ENCODE measurements at regions not wholly inside any gene's neighbourhood (a gene's known extent, or its start where the extent isn't known, plus 50 kb on each side); places are given as distances from the start of the nearest gene placed in this dataset.
"Not testable (repeated sequence)": the region's sequence is repeated elsewhere in the genome, so short reads cannot be mapped to it uniquely, and the experiment has no call there.

DNA sequence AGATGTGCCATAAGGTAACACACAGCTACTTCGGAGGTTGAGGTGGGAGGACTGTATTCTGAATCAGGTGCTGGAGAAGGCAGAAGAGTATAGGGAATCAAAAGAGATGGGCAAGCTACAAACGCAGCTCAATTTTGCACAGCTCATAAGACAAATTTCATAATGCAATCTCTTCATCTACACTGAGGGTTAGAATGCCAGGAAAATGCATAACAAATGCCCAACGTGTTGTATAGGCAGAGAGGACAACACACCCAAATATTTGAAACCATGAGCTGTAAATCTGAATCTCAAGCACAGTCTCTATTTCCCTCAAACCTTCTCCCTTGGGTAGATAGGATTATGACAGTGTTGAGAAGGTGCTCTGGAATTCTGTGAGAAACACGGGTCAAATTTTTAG lies 263.1 kb upstream of the FOXN3 start:
- no peaks in the 10 kb centered on the region for H3K27me3 Mint-ChIP-seq
- H3K4me3 Mint-ChIP-seq, result no peak overlapping the region
- H3K4me1 Mint-ChIP-seq, result peaks cover 56% of the 10 kb centered on the region
- H3K27ac Mint-ChIP-seq, result no peak overlapping the region
- H3K9me3 Mint-ChIP-seq, result peaks cover 12 to 22% of the 10 kb centered on the region in 2 donors
- ATAC-seq, result no peak
- no peak for DNase-seq

DNA sequence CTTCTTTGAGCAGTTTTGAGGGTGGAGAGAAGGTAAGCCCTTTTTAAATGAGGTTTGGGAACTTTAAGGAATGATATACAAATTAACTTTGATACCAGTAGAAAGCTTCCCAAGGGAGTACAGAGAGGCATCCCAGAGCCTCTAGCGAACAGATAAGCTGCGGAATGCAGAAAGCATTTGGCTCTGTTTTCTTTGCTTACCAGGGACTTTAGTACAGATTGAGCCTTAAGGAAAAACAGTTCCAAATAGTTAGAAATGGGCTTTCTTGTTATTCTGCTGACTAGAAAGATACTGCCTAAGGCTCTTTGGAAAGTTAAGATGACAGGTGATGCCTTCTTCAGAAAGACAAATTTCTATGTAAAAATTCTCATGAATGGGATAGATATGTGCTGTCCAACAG lies 261.7 kb upstream of the FOXN3 start:
- DNase-seq, result no peak
- H3K27ac Mint-ChIP-seq, result no peak overlapping the region
- ATAC-seq, result no peak
- no peak overlapping the region for H3K4me3 Mint-ChIP-seq
- no peaks in the 10 kb centered on the region for H3K27me3 Mint-ChIP-seq
- H3K9me3 Mint-ChIP-seq, result peaks cover 6 to 13% of the 10 kb centered on the region in 2 donors
- H3K4me1 Mint-ChIP-seq, result peaks cover 64% of the 10 kb centered on the region

DNA sequence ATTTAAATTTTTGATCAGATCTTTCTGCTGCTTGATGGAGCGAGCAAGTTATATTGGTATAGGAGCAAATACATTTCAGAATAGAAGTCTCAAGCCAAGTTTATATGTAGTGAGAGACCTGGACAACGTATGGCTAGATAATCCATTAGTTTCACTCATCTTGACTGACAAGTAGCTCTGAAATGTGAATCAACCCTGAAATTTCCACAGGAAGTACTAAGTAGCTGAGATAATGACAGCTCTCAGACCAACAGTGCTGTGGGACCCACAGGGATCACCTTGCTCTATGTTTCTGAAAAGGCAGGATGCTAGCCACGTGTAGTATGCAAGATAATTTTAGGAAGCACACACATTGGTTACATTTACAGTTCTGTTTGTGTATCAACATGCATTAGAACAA lies 258.6 kb upstream of the FOXN3 start:
- no peak for DNase-seq
- H3K27ac Mint-ChIP-seq, result no peak overlapping the region

DNA sequence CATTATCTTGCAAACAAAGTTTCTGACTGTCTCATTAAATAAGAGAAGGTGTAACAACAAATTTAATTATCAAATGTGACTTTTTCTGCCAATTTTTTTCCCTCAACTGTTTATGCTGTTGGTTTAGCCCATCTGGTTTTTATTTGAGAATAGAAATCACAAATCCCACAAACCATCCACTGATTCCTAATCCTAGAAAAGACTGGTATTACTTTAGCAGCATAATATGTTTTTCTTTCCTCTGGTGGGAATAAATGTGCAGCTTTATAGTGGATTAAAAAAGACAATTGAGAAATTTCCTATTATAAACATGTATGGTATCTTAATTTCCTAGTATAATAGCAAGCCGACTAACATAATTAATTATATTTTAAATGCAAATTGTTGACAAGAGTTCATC lies 257.9 kb upstream of the FOXN3 start:
- H3K27ac Mint-ChIP-seq, result no peak overlapping the region
- no peak for ATAC-seq
- no peaks in the 10 kb centered on the region for H3K27me3 Mint-ChIP-seq
- peaks cover 51% of the 10 kb centered on the region for H3K4me1 Mint-ChIP-seq
- no peaks in the 10 kb centered on the region for H3K9me3 Mint-ChIP-seq
- H3K4me3 Mint-ChIP-seq, result no peak overlapping the region
- no peak for DNase-seq

More for the DNA sequence above, 258.6 kb upstream of the FOXN3 start:
- Mint-ChIP-seq H3K4me1 (peaks cover 56% of the 10 kb centered on the region), H3K4me3 (no peak overlapping the region), H3K27me3 (no peaks in the 10 kb centered on the region), H3K9me3 (no peaks in the 10 kb centered on the region)
- ATAC-seq, result no peak

DNA sequence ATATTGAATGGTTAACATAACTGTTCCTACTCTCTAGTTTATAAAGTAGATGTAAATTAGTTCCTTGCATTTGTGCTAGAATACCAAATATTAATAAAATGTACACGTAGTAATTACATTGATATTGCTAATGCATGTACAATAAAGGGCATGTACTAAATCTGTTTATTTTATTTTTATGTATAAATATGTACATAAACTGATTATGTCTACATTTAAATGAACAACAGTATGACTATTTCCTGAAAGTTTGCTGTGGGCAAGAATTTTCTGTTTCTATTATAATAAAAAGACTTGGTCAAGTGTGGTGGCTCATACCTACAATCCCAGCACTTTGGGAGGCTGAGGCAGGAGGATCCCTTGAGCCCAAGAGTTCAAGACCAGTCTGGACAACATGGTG lies 257.2 kb upstream of the FOXN3 start:
- Mint-ChIP-seq H3K27me3 (no peaks in the 10 kb centered on the region), H3K27ac (no peak overlapping the region), H3K4me1 (peaks cover 51% of the 10 kb centered on the region), H3K4me3 (no peak overlapping the region), H3K9me3 (peaks cover 0 to 4% of the 10 kb centered on the region in 2 donors)
- DNase-seq (no peak), ATAC-seq (no peak)

DNA sequence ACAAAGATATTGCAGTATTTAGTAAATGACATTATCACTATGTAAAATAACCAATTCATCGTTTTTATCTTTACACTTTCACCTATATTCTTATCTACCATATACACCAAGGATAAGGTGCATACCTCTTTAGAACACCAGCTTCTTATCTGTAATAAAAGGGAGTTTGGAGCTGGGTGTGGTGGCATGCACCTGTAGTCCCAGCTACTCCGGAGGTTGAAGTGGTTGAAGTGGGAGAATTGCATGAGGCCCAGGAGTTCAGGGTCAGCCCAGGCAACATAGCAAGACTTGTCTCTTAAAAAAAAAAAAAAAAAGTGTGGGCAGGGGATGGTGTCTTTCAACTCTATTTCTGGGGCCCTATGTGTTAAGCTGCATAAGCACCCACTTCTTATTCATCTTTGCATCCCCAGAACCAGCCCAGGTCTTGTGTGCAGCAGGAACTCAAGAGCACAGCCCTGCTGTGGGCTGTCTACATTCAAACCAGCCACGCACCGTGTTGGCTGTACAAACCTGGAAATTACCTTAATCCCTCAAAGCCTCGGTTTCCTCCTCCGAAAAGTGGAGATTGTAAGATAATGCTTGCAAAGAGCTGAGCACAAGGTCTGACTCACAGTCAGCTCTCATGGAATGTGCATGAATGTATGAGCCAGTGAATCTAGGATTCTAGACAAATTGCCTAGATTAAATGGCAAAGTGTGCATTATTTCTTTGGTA lies 256.6 kb upstream of the FOXN3 start:
- Mint-ChIP-seq H3K27me3 (no peaks in the 10 kb centered on the region), H3K27ac (no peak overlapping the region), H3K4me3 (no peak overlapping the region), H3K4me1 (peaks cover 55% of the 10 kb centered on the region), H3K9me3 (peaks cover 0 to 4% of the 10 kb centered on the region in 2 donors)
- no peak for DNase-seq
- peak; percentile 24 for ATAC-seq

DNA sequence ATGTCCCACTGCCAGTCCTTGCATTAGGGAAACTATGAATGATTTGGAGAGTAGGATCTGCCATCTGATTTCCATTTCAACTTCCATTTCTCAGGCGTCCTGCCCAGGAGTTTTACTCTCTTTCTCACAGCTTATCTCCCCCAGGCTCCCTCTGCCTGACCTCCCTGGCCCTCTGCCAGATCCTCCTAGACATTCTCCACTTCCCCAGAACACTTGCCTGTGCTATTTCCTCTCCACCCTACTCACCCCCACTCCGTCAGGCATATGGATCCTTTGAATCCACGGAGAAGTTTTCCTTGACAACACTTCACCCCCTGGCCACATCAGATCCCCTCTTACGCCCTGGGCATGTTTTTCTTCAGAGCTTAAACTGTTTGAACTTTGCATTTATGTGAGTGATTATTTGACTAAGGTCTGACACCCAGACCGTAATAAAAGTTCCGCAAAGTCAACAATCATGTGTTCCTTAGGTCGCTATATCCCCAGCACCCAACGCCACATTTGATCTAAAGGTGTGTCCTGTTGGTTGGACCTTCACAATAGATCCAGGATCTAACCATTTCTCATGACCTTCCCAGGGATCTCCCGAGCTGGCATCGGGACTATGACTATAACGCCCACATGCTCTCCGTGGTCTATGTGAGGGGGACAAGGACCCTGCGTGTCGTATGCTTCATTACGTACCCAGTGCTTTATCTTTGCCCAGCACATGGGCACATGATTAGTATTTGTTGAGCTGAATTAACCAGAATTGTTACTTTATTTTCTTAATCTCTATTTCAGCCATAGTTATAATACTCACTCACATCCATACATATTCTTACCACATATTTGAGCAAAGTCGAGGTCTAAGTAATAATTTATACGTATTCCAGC lies 255.8 kb upstream of the FOXN3 start:
- Mint-ChIP-seq H3K4me3 (no peak overlapping the region), H3K9me3 (peaks cover 0 to 4% of the 10 kb centered on the region in 2 donors), H3K27me3 (no peaks in the 10 kb centered on the region), H3K4me1 (peaks cover 59% of the 10 kb centered on the region), H3K27ac (peak overlapping the region; percentile 6 to 46)
- DNase-seq (no peak), ATAC-seq (no peak)

DNA sequence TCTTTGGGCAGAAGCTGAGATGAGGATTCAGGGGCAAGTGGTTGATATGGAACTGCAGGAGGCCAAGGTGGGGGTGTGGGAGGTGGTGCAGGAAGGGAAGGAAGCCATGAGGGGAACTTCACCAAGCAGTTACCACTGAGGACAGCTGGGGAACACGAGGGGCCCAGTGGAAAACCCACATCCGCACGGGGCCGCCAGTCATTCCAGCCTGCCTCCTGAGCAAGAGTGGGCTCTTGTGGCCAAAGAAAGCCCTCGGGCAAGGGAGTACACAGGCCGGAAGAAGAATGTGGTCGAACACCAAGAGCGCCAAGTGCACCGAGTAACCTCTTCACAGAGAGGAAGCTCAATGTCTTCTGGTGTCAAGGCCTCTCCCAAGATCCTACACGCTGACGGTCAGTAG lies 252.2 kb upstream of the FOXN3 start:
- Mint-ChIP-seq H3K4me3 (peak overlapping the region; percentile 45 to 56), H3K27ac (peak overlapping the region; percentile 88 to 92), H3K27me3 (no peaks in the 10 kb centered on the region), H3K9me3 (peaks cover 7 to 19% of the 10 kb centered on the region in 2 donors), H3K4me1 (peaks cover 43% of the 10 kb centered on the region)
- ATAC-seq, result peak; percentile 96
- DNase-seq, result peak; percentile 41 to 72

DNA sequence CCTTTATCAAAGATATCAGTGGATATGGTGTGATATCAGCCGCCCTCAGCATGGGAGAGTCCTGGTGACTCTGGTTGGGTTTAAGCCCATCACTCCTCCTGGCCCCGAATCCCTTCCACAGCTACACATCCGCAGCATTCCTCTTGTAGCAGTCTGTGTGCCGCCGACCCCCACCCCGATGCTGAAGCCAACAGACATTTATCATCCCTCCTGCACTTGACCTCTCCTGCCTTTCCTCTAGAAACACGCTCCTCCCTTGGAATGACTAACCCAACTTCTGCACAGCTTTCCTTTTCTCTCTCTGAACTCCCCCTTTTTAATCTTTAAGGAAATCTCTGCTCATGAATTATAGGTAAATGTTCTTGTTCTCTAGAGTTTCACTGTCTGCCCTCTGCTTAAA lies 250.9 kb upstream of the FOXN3 start:
- H3K4me1 Mint-ChIP-seq, result peaks cover 32% of the 10 kb centered on the region
- no peaks in the 10 kb centered on the region for H3K27me3 Mint-ChIP-seq
- H3K27ac Mint-ChIP-seq, result no peak overlapping the region
- H3K4me3 Mint-ChIP-seq, result no peak overlapping the region
- ATAC-seq (no peak), DNase-seq (no peak)
- peaks cover 11 to 20% of the 10 kb centered on the region in 2 donors for H3K9me3 Mint-ChIP-seq

DNA sequence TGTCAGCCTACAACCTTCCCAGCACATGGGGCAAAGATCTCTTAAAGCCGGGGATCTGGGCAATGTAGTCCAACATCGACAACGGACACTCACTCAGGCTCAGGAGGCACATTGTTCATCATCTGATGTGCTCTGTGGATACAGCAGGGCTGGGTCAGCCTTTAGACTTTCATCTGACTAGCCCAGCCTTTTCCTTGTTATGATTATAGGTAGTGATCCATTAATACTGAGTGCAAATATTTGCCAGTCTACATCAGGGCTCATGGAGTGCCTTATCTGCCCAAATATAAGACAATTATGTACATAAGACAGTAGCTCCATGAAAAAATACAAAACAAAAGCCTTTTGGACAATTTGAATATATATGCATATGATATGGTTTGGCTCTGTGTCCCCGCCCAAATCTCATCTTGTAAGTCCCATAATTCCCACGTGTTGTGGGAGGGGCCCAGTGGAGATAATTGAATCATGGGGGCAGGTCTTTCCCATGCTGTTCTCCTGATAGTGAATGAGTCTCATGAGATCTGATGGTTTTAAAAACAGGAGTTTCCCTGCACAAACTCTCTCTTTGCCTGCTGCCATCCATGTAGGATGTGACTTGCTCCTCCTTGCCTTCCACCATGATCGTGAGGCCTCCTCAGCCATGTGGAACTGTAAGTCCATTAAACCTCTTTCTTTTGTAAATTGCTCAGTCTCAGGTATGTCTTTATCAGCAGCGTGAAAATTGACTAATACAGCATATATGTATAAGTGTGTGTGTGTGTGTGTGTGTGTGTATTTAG lies 248.5 kb upstream of the FOXN3 start:
- H3K27me3 Mint-ChIP-seq, H3K4me3 Mint-ChIP-seq, ATAC-seq, DNase-seq: not testable (repeated sequence)
- Mint-ChIP-seq H3K4me1 (peaks cover 23% of the 10 kb centered on the region), H3K9me3 (peaks cover 18 to 26% of the 10 kb centered on the region in 2 donors), H3K27ac (peak overlapping the region in 1 of 2 donors; percentile 24)

DNA sequence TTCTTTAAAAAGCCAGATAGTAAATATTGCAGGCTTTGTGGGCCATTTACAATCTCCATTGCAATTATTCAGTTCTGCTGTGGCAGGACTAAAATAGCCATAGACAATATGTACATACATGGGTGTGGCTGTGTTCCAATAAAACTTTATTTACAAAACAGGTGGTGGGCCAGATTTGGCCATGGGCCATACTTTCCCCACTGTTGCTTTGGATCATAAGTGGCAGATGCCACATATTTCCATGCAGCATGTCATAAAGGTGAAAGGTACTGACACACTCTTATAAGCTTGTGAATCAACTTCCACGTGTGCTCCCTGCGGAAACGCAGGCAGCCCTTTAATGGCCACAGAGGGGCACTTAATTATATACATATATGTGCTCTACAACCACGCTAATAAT lies 244.4 kb upstream of the FOXN3 start:
- Mint-ChIP-seq H3K4me3 (no peak overlapping the region), H3K4me1 (no peaks in the 10 kb centered on the region), H3K9me3 (peaks cover 27 to 29% of the 10 kb centered on the region in 2 donors), H3K27ac (no peak overlapping the region), H3K27me3 (no peaks in the 10 kb centered on the region)
- no peak for ATAC-seq
- DNase-seq, result no peak

DNA sequence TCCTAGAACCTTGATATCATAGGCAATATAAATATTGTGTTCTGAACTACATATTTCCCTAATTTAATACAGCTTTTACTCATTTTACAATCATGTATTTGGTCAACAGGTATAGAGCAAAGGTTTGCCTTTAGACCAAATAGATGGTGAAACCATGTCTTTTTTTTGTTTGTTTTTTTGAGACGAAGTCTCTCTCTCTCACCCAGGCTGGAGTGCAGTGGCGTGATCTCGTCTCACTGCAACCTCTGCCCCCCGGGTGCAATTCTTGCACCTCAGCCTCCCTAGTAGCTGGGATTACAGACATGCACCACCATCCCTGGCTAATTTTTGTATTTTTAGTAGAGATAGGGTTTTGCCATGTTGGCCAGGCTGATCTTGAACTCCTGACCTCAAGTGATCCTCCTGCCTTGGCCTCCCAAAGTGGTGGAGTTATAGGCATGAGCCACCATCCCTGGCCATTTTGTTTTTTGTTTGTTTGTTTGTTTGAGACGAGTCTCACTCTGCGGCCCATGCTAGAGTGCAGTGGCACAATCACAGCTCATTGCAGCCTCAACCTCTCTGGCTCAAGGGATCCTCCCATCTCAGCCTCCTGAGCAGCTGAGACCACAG lies 243.7 kb upstream of the FOXN3 start:
- DNase-seq, H3K27ac Mint-ChIP-seq, H3K4me1 Mint-ChIP-seq, H3K4me3 Mint-ChIP-seq, ATAC-seq, H3K27me3 Mint-ChIP-seq: not testable (repeated sequence)
- H3K9me3 Mint-ChIP-seq, result peaks cover 27 to 32% of the 10 kb centered on the region in 2 donors

DNA sequence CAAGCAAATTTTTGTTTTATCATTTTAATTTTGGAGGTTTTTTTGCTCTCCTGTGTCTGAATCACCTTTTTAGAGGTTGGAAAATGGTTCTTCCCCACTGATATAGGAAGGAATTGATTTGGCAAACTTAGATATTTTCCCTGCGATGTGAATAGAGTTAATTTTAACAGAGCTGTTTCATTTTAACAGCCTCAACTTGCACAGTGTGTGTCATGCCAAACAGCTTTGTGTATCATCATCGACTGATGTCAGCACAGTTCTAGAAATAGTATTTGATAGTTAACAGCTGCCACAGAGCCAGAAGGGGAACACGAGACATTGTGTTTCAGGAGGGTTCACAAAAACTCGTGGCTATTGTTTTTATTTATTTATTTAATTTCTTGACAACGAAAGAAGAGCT lies 243.1 kb upstream of the FOXN3 start:
- H3K27me3 Mint-ChIP-seq, result no peaks in the 10 kb centered on the region
- no peak overlapping the region for H3K4me3 Mint-ChIP-seq
- peaks cover 4% of the 10 kb centered on the region for H3K4me1 Mint-ChIP-seq
- ATAC-seq (no peak), DNase-seq (no peak)
- H3K9me3 Mint-ChIP-seq, result peaks cover 29 to 31% of the 10 kb centered on the region in 2 donors
- H3K27ac Mint-ChIP-seq, result no peak overlapping the region

DNA sequence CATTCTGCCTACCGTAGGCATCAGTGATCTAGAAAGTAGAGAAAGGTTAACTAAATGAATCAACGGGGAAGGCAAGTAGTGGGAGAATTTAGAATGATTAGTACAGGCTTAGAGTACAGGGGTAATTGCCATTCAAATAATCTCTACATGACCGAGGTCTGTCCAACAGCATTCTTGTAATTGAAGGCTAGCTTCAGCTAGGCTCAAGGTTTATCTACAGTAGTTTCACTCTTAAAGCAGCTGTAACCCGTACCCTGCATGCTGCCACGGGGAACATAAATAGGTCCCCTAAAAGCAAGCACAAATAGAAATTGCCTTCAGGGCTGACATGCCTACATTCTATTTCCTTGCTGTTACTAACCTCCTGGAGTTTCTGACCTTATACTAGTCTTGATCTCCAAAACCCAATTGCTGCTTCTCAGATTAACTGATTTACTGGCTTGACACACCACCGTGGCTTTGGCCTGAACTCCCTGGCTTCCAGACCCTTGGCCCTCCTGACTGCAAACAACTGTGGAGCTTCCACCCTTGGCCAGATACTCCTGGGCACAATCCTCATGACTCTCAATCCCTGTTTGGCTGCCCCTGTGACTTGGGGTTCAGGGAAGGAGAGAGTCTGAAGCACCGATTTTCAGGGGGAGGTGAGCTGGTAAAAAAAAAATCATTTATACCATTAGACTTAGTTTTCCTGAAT lies 242.1 kb upstream of the FOXN3 start:
- Mint-ChIP-seq H3K27ac (no peak overlapping the region), H3K4me3 (no peak overlapping the region), H3K27me3 (no peaks in the 10 kb centered on the region), H3K9me3 (peaks cover 21 to 32% of the 10 kb centered on the region in 2 donors), H3K4me1 (peaks cover 4% of the 10 kb centered on the region)
- DNase-seq, result no peak
- no peak for ATAC-seq

DNA sequence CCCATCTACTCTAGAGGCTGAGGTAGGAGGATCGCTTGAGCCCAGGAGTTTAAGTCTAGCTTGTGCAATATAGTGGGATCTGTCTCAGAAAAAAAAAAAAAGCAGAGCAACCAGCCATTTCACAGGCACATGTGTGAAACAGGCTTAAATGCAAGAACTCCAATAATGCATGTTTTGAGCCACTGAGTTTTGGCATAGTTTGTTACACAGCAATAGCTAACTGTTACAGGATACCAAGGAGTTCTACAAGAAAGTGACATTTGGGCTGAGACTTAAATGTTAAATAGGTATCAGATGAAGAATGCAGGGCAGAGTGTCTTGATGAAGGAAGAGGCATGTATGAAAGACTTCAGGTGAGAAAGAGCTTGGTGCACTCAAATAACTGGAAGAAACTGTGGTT lies 240.0 kb upstream of the FOXN3 start:
- peaks cover 14 to 26% of the 10 kb centered on the region in 2 donors for H3K9me3 Mint-ChIP-seq
- H3K27me3 Mint-ChIP-seq, result no peaks in the 10 kb centered on the region
- DNase-seq, result no peak
- ATAC-seq, result no peak
- peaks cover 4% of the 10 kb centered on the region for H3K4me1 Mint-ChIP-seq
- no peak overlapping the region for H3K27ac Mint-ChIP-seq
- no peak overlapping the region for H3K4me3 Mint-ChIP-seq
